HG02852 (cell line): ENCODE measurements at regions not wholly inside any gene's neighbourhood (a gene's known extent, or its start where the extent isn't known, plus 50 kb on each side); places are given as distances from the start of the nearest gene placed in this dataset.

ENCODE experiments used
- ATAC-seq: cut with Tn5 transposase; IDR thresholded peaks from one replicate; pipeline ENCODE4 v1.9.1; 2021; ENCODE audit warnings: mild to moderate bottlenecking, moderate library complexity; ENCODE audit not compliant: unreplicated experiment

DNA sequence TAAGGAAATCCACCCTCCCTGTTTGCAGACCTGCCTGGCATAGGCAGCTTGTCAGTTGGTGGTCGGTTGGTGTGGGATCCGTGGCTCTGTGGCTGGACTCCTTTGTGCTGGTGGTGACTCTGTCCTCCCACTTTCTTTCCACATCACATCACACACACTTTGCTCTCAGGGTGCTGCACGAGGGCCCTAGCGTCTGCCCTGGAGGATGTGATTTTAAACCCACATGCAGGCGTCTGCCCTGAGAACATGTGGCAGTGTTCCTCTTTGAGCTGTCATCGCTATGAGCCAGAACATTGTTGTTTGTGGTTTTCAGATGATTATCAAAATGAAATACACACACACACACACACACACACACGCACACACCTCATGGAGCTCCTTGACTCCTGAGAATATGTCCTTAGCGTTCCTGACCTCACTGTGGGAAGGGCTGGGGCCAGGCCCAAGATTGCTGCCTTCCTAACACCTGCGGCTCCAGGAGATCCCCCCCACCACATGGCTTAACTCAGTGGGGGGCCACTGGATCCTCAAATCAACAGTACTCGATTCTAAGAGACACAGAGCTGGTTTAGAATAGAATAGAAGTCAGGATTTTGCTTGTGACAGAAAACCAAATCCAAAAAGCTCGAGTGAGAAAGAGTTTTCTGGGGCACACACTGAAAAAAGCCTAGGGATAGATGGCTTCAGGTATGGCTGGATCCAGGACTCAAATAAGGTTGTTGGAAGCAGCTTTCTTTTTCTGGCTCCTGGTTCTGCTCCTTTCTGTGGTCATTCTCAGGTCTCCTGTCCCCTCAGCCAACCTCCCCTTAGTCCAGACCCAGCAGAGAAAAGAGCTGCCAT lies 54.8 kb downstream of the RTP5 start:
- no peak for ATAC-seq

GRCh38 chr2:241924909-241925250 lies 55.4 kb downstream of the RTP5 start:
- no peak for ATAC-seq

DNA sequence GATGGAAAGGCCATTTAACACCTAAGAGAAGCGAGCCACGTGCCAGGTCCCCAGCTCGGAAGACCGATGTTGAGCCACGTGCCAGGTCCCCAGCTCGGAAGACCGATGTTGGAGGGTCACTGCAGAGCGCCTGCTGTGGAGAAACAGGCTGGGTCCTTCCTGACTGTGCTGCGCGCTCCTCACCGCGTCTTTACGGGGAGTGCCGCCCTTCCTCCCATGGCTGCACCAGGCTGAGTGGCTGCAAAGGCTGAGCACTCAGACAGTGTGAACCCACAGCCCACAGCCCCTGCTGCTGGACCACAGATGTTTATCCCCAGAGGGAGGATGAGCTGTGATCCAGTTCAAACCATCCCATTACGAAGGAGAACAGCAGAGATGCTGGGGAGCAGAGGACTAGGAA lies 55.7 kb downstream of the RTP5 start:
- ATAC-seq, result no peak

DNA sequence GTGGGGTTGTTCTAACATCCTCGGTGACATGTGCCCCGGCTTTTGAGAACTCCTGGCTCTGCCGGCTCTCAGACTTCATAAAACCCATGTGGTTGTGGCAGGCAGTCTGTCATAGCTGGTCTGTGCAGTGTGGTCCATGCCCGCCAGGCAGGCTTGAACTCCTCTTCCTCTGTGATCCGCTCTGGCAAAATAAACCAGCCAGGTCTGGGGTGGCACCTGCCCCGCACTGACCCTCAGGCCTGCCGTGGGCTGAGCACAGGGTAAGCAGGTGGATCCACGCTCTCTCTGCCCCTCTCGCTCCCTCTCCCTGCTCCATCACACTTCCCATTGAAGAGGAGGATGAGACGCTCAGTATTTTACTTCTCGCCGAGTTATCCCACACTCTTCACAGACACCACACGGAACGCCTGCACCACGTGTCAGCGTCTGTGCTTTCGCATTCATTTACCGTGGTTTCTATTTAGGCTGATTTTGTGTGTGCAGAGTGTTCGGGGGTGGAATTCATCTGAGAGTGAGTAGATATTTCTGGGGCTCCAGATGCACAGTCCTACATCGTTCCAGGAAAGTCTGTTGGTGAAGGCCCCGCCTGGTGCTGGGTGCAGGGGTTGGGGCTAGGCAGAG lies 56.4 kb downstream of the RTP5 start:
- ATAC-seq, result no peak

- no peak for ATAC-seq
Measured at GRCh38 chr2:241926541-241927311, 57.2 kb downstream of the RTP5 start.

- no peak for ATAC-seq
Measured at GRCh38 chr2:241929551-241930490, 60.3 kb downstream of the RTP5 start.

GRCh38 chr2:241931084-241931975 lies 61.8 kb downstream of the RTP5 start:
- ATAC-seq, result no peak

- no peak for ATAC-seq
Measured at GRCh38 chr2:241931976-241932898, 62.7 kb downstream of the RTP5 start.

- no peak for ATAC-seq
Measured at GRCh38 chr2:241932899-241933178, 63.3 kb downstream of the RTP5 start.

DNA sequence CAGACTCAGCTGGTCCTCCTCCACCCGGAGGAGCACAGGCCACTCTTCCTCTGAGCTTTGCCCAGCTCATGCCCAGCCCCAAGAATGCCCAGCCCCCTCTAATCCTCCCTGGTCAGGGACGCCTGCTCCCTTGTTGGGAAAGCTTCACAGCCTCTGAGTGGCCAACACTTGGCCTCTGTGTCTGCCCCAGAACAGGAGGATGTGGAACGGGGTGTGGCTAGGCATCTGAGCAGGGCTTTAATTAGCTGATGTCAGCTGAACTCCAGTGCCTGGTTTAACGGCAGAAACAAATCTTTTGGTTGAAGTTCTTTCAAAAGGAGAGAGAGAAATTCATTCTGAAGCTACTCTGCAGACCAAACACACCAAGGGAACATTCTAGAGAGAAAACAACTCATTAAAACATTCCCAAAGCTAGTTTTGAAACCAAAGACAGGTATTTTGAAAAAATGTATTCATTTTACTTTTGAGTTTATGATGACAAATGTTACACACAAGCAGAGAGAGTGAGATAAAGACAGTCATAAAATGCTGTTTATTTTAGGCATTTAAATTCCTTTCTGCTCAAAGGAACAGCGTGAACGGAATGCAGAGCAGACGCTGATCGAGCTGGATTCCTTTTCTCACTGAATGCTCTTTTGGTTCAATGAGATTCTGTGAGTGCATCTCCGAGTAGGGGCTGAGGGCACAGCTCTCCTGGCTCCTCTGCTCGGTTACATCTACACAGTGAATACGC lies 63.8 kb downstream of the RTP5 start:
- ATAC-seq, result no peak

DNA sequence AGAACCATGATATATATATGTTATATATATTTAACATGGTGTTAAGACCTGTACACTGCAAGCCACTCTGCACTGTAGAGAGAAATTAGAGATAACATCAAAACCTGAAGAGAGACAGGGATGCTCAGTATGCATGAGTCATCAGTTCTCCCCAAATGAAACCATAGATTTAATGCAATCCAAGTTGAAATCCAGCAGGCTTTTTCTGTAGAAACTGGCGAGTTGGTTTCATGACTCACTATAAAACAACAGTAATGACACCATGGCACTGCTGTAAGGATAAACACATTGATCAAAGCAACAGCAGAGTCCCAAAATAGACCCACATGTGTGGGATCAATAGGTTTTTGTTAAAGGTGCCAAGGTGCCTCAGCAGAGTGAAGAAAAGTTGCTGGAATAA lies 65.8 kb downstream of the RTP5 start:
- ATAC-seq, result no peak

DNA sequence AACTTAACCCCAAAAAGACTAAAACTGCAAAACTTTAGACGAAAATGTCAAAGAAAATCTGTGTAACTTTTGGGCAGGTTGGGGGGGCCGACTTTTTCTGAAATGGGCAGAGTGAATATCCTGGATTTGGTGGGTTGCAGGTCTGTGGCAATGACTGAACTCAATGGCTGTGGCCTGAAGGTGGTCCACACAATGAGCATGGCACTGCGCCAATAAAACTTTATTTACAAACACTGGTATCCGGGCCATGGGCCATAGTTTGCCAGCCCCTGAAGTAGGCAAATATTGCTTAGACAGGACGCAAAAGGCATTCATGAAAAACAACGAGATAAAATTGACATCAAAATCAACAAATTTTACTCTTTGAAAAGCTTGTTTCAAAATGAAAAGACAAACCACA lies 66.2 kb downstream of the RTP5 start:
- no peak for ATAC-seq

DNA sequence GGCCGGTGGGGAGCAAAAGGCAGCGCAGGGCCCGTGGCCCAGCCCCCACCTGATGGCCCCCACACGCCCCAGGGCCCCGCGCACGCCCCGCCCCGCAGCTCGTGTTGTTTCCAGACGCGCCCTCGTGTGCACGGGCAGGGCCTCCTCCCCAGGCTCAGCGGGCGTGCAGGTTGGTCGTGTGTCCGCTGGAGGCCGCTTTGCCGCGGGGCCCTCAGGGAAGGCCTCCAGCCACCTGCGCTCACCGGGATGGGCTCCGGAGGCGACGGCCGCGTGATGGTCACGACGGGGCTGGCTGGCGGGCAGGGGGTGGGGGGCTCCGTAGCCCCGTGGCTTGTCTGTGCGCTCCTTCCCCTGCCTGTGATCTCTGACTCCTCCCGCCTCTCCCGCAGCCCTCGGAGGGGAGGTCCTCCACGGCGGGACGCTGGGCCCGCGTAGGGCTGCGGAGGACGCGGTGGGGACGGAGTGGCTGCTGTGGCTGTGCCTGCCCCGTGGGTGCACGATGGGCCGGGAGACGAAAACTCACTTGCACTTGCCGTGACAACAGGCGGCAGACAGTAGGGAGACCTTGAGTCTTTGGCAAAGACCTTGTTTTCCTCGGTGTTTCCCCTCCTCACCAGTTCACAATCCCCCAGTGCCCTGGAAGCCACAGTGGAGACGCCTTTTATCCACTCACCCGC lies 67.1 kb downstream of the RTP5 start:
- ATAC-seq, result no peak

DNA sequence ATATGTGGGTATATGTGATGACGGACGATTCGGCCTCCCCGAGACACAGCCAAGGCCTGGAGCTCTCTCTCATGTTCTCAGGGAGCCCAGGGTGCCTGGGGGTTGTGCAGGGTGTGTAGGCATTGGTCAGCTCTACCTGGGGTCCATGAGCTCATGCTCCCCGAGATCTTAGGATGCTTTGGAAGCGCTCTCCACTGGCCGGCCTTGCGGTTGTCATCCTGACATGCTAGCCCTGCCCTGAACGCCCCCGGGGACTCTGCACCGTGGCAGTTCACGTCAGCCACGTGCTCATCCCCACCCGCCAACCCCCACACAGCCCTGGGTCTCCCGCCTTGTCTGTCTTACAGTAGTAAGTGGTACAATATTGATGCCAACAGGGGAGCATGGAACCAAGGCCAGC lies 67.8 kb downstream of the RTP5 start:
- no peak for ATAC-seq

GRCh38 chr2:241939541-241939940 lies 70.0 kb downstream of the RTP5 start:
- no peak for ATAC-seq

- ATAC-seq, result no peak
Measured at GRCh38 chr2:241940329-241940728, 70.8 kb downstream of the RTP5 start.

DNA sequence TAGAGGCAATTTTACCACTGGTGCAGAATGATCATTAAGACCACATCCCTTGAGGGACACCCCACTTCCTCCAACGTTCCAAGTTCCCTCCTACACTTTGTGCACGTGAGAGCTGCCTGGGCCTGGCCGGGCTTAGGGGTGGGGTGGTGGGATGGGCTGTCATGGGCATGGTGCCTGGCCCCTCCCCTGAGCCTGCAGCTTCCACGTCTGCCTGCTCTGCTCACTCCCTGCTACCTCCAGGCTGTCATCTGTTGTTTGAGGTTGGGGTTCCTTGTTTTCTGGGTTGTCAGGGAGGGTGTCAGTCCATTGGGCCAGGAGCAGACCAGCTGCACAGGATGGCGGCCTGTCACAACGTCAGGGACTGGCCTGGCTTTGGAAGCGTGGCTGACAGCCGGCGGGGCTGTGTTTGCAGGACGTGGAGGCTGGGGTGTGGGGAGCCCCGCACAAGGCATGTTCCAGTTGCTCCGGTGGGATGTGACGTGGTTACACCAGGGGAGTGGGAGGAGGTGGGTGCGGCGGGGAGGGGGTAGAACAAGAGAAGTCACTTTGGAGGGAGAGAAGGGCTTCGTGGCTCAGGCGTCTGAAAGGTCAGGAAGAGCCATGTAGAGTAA lies 72.3 kb downstream of the RTP5 start:
- no peak for ATAC-seq
